HEK293 (cell line): ENCODE measurements at regions not wholly inside any gene's neighbourhood (a gene's known extent, or its start where the extent isn't known, plus 50 kb on each side); places are given as distances from the start of the nearest gene placed in this dataset.

Experiments used
- CTCF ChIA-PET: fragments of 350-600 bp; formaldehyde crosslinking; extraction: SDS; loops from one replicate; lab custom pipeline; 2021; ENCODE audit warnings: antibody characterized with exemption; lab: Yijun Ruan, JAX
- POLR2A ChIA-PET: fragments of 300-600 bp; formaldehyde crosslinking; extraction: SDS; loops from one replicate; lab custom pipeline; 2020; ENCODE audit warnings: antibody characterized with exemption, inconsistent platforms; lab: Yijun Ruan, JAX
- H3K27ac ChIP-seq: fragments of 200-500 bp; sonication (Bioruptor generic); 2 replicates; pipeline ENCODE4 v1.5.1; 2014; ENCODE audit warnings: low read depth, low read length, control low read depth, inconsistent platforms; ENCODE audit errors: extremely low read depth
- H3K36me3 ChIP-seq, 2 experiments: fragments of 200-500 bp in 1 of 2; sonication (Bioruptor generic) in 1 of 2; 1 replicate in 1 of 2; 2 replicates in 1 of 2; pipeline ENCODE4 v1.5.1; 2014 to 2017; ENCODE audit warnings: inconsistent platforms in 2 of 2, low read length in 2 of 2; ENCODE audit not compliant: control insufficient read depth in 2 of 2, insufficient read depth in 1 of 2
- H3K4me1 ChIP-seq: fragments of 200-500 bp; sonication (Bioruptor generic); 2 replicates; pipeline ENCODE4 v1.5.1; 2014; ENCODE audit warnings: mild to moderate bottlenecking, low read length, inconsistent platforms; ENCODE audit not compliant: control insufficient read depth, insufficient read depth
- H3K4me3 ChIP-seq: 2 replicates; pipeline ENCODE4 v1.5.1; 2011; ENCODE audit warnings: low read depth, mild to moderate bottlenecking, control low read depth, low read length, moderate library complexity
- H3K9me3 ChIP-seq: fragments of 200-500 bp; sonication (Bioruptor generic); 2 replicates; pipeline ENCODE4 v1.5.1; 2014; ENCODE audit warnings: low read depth, low read length, inconsistent platforms; ENCODE audit not compliant: control insufficient read depth, insufficient read depth
- GLI4 ChIP-seq: fragments of 450-650 bp; formaldehyde crosslinking; IDR thresholded peaks from 2 replicates; pipeline ENCODE4 v1.5.1; 2016; ENCODE audit warnings: missing biosample characterization, missing genetic modification characterization
- RBAK ChIP-seq: fragments of 450-650 bp; formaldehyde crosslinking; IDR thresholded peaks from 2 replicates; pipeline ENCODE4 v1.5.1; 2016; ENCODE audit warnings: missing biosample characterization, missing genetic modification characterization
- SCRT2 ChIP-seq: fragments of 450-650 bp; formaldehyde crosslinking; IDR thresholded peaks from 2 replicates; pipeline ENCODE4 v1.5.1; 2016; ENCODE audit warnings: missing biosample characterization, missing genetic modification characterization
- SP2 ChIP-seq: fragments of 450-650 bp; formaldehyde crosslinking; IDR thresholded peaks from 2 replicates; pipeline ENCODE4 v1.5.1; 2016; ENCODE audit warnings: missing biosample characterization, missing genetic modification characterization
- SP7 ChIP-seq: fragments of 450-650 bp; formaldehyde crosslinking; IDR thresholded peaks from 2 replicates; pipeline ENCODE4 v1.5.1; 2016; ENCODE audit warnings: missing biosample characterization, missing genetic modification characterization
- ZBTB7A ChIP-seq: fragments of 450-650 bp; formaldehyde crosslinking; IDR thresholded peaks from 2 replicates; pipeline ENCODE4 v1.5.1; 2016; ENCODE audit warnings: low read depth, missing biosample characterization, missing genetic modification characterization
- ZNF121 ChIP-seq: fragments of 450-650 bp; formaldehyde crosslinking; IDR thresholded peaks from 2 replicates; pipeline ENCODE4 v1.5.1; 2016; ENCODE audit warnings: missing biosample characterization, missing genetic modification characterization
- ZNF202 ChIP-seq: fragments of 450-650 bp; formaldehyde crosslinking; IDR thresholded peaks from 2 replicates; pipeline ENCODE4 v1.5.1; 2016; ENCODE audit warnings: missing biosample characterization, missing genetic modification characterization, borderline replicate concordance
- ZNF23 ChIP-seq: fragments of 450-650 bp; formaldehyde crosslinking; IDR thresholded peaks from 2 replicates; pipeline ENCODE4 v1.5.1; 2016; ENCODE audit warnings: missing biosample characterization, missing genetic modification characterization, borderline replicate concordance
- ZNF324 ChIP-seq: fragments of 450-650 bp; formaldehyde crosslinking; IDR thresholded peaks from 2 replicates; pipeline ENCODE4 v1.5.1; 2016; ENCODE audit warnings: missing biosample characterization, missing genetic modification characterization
- ZNF366 ChIP-seq: fragments of 450-650 bp; formaldehyde crosslinking; conservative IDR thresholded peaks from 2 replicates; pipeline ENCODE4 v1.5.1; 2016; ENCODE audit warnings: missing biosample characterization, missing genetic modification characterization
- ZNF416 ChIP-seq: fragments of 450-650 bp; formaldehyde crosslinking; IDR thresholded peaks from 2 replicates; pipeline ENCODE4 v1.5.1; 2016; ENCODE audit warnings: missing biosample characterization, missing genetic modification characterization
- ZNF449 ChIP-seq: fragments of 450-650 bp; formaldehyde crosslinking; IDR thresholded peaks from 2 replicates; pipeline ENCODE4 v1.5.1; 2017; ENCODE audit warnings: missing biosample characterization, mild to moderate bottlenecking, missing genetic modification characterization, moderate library complexity
- ZNF514 ChIP-seq: fragments of 450-650 bp; formaldehyde crosslinking; IDR thresholded peaks from 2 replicates; pipeline ENCODE4 v1.5.1; 2016; ENCODE audit warnings: missing biosample characterization, missing genetic modification characterization
- ZNF549 ChIP-seq: fragments of 450-650 bp; IDR thresholded peaks from 2 replicates; pipeline ENCODE4 v1.5.1; 2018; ENCODE audit warnings: missing biosample characterization, missing genetic modification characterization, mild to moderate bottlenecking, inconsistent platforms, moderate library complexity
- ZNF558 ChIP-seq: fragments of 450-650 bp; formaldehyde crosslinking; IDR thresholded peaks from 2 replicates; pipeline ENCODE4 v1.5.1; 2016; ENCODE audit warnings: missing biosample characterization, missing genetic modification characterization
- ZNF580 ChIP-seq: fragments of 450-650 bp; formaldehyde crosslinking; IDR thresholded peaks from 2 replicates; pipeline ENCODE4 v1.5.1; 2016; ENCODE audit warnings: missing biosample characterization, missing genetic modification characterization
- ZNF658 ChIP-seq: fragments of 450-650 bp; formaldehyde crosslinking; IDR thresholded peaks from 2 replicates; pipeline ENCODE4; 2016; ENCODE audit warnings: missing biosample characterization, missing genetic modification characterization
- ZNF660 ChIP-seq: fragments of 450-650 bp; IDR thresholded peaks from 2 replicates; pipeline ENCODE4 v1.5.1; 2018; ENCODE audit warnings: missing biosample characterization, mild to moderate bottlenecking, missing genetic modification characterization
- ZNF76 ChIP-seq: fragments of 450-650 bp; formaldehyde crosslinking; IDR thresholded peaks from 2 replicates; pipeline ENCODE4; 2016; ENCODE audit warnings: low read depth, missing biosample characterization, missing genetic modification characterization, borderline replicate concordance
- ZSCAN16 ChIP-seq: fragments of 450-650 bp; formaldehyde crosslinking; IDR thresholded peaks from 2 replicates; pipeline ENCODE4 v1.5.1; 2016; ENCODE audit warnings: missing biosample characterization, missing genetic modification characterization
- ZSCAN4 ChIP-seq: fragments of 450-650 bp; formaldehyde crosslinking; IDR thresholded peaks from 2 replicates; pipeline ENCODE4 v1.5.1; 2017; ENCODE audit warnings: missing biosample characterization, missing genetic modification characterization
- TF ChIP-seq, protein P1 (sequence below): fragments of 450-650 bp; formaldehyde crosslinking; IDR thresholded peaks from 2 replicates; pipeline ENCODE4 v1.5.1; 2016; ENCODE audit warnings: missing biosample characterization, missing genetic modification characterization
- TF ChIP-seq, protein P2 (sequence below): fragments of 450-650 bp; formaldehyde crosslinking; IDR thresholded peaks from 2 replicates; pipeline ENCODE4 v1.5.1; 2016; ENCODE audit warnings: missing biosample characterization, missing genetic modification characterization, low read depth

- no peak for TF ChIP-seq ZNF202 (tag by site-specific recombination)
- TF ChIP-seq ZSCAN4, result no peak
- no peak for TF ChIP-seq SP7
- TF ChIP-seq, protein P1, sequence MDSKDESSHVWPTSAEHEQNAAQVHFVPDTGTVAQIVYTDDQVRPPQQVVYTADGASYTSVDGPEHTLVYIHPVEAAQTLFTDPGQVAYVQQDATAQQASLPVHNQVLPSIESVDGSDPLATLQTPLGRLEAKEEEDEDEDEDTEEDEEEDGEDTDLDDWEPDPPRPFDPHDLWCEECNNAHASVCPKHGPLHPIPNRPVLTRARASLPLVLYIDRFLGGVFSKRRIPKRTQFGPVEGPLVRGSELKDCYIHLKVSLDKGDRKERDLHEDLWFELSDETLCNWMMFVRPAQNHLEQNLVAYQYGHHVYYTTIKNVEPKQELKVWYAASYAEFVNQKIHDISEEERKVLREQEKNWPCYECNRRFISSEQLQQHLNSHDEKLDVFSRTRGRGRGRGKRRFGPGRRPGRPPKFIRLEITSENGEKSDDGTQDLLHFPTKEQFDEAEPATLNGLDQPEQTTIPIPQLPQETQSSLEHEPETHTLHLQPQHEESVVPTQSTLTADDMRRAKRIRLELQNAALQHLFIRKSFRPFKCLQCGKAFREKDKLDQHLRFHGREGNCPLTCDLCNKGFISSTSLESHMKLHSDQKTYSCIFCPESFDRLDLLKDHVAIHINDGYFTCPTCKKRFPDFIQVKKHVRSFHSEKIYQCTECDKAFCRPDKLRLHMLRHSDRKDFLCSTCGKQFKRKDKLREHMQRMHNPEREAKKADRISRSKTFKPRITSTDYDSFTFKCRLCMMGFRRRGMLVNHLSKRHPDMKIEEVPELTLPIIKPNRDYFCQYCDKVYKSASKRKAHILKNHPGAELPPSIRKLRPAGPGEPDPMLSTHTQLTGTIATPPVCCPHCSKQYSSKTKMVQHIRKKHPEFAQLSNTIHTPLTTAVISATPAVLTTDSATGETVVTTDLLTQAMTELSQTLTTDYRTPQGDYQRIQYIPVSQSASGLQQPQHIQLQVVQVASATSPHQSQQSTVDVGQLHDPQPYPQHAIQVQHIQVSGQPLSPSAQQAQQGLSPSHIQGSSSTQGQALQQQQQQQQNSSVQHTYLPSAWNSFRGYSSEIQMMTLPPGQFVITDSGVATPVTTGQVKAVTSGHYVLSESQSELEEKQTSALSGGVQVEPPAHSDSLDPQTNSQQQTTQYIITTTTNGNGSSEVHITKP (tag by site-specific recombination), result no peak
- no peak for TF ChIP-seq ZNF23 (tag by site-specific recombination)
Observed at GRCh38 chr22:27041745-27042310, 384.4 kb downstream of the MIAT start (continued).

DNA sequence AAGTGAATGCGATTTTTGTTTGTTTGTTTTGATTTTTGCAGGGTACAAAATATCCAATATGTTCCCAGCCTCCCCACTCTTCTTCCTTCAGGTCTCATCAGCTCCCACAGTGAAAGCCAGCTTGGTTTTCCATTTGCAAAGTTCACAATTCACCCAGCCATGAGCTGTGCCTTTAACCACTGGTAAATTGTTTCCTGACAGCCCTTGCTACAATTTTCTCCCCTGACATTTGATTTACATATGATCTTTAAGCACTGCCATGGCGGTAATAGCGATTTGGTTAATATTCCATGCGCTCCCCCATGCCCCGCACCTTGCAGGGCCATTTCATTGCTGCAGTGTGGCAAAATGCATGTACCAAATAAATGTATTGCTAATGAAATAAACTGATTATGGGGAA lies 385.9 kb downstream of the MIAT start:
- H3K4me3 ChIP-seq, result no peak overlapping the region
- ChIA-PET CTCF (no interaction called here), POLR2A (no interaction called here)
- peaks cover 2% of the 10 kb centered on the region; the same call in 1 of the 2 replicates for H3K4me1 ChIP-seq
- no peaks in the 10 kb centered on the region for H3K9me3 ChIP-seq
- TF ChIP-seq ZNF660 (tag by site-specific recombination), result no peak
- TF ChIP-seq SCRT2, result no peak
- no peak for TF ChIP-seq RBAK (tag by site-specific recombination)
- TF ChIP-seq ZNF324, result no peak
- TF ChIP-seq ZBTB7A (tag by site-specific recombination), result no peak
- no peak for TF ChIP-seq ZNF558 (tag by site-specific recombination)
- no peak for TF ChIP-seq SP2
- no peak for TF ChIP-seq ZNF121 (tag by site-specific recombination)
- no peak for TF ChIP-seq ZNF580 (tag by site-specific recombination)
- TF ChIP-seq ZNF449, result no peak
- TF ChIP-seq ZNF514 (tag by site-specific recombination), result no peak
- no peak for TF ChIP-seq ZSCAN16 (tag by site-specific recombination)
- no peak for TF ChIP-seq ZNF366 (tag by site-specific recombination)
- TF ChIP-seq ZNF658 (tag by site-specific recombination), result no peak
- TF ChIP-seq ZNF76 (tag by site-specific recombination), result no peak
- TF ChIP-seq ZNF549 (tag by site-specific recombination), result no peak
- no peak for TF ChIP-seq ZNF416
- TF ChIP-seq, protein P2, sequence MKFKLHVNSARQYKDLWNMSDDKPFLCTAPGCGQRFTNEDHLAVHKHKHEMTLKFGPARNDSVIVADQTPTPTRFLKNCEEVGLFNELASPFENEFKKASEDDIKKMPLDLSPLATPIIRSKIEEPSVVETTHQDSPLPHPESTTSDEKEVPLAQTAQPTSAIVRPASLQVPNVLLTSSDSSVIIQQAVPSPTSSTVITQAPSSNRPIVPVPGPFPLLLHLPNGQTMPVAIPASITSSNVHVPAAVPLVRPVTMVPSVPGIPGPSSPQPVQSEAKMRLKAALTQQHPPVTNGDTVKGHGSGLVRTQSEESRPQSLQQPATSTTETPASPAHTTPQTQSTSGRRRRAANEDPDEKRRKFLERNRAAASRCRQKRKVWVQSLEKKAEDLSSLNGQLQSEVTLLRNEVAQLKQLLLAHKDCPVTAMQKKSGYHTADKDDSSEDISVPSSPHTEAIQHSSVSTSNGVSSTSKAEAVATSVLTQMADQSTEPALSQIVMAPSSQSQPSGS, result no peak
- TF ChIP-seq GLI4 (tag by site-specific recombination), result no peak
- H3K27ac ChIP-seq, result no peak overlapping the region
- H3K36me3 ChIP-seq, result no peaks in the 10 kb centered on the region
